ENCODE measurements at regions not wholly inside any gene's neighbourhood (a gene's known extent, or its start where the extent isn't known, plus 50 kb on each side); places are given as distances from the start of the nearest gene placed in this dataset.

DNA sequence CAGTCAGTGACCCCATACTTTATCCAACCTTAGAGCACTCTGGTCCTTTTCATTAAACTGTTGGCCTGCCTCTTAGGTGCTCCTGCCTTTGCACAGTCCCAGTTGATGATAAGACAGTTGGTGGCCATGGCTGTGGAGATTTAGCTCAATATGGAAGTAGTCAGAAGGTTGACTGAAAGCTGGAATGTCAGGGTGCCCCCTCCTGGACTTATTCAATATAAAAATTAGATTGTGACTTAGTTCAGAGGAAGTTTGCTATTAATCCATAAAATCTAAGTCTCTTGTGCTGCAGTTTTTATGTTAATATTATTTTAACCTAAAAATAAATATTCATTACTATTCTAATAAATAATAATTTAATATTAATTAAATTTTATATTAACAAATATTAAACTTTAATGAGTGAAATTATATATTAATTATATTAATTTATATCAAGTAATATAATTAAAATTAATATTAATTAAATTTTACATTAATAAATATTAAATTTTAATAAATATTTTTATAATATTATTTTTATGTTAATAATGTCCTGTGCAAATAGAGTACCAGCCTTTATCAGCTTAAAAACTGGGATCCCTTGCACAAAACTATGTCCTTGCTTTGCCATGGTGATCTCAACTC lies 77.7 kb upstream of the ADAMTSL1 start:
- no peak for ATAC-seq
- Histone ChIP-seq H3K27ac (no peak overlapping the region), H3K9me3 (no peaks in the 10 kb centered on the region), H3K36me3 (no peaks in the 10 kb centered on the region), H3K27me3 (no peaks in the 10 kb centered on the region), H3K4me1 (peaks cover 0 to 20% (median 0%) of the 10 kb centered on the region in 12 donors), H3K4me3 (no peak overlapping the region)
- intact Hi-C loops (cut with DNase I) = no loop called here
- no peak for DNase-seq
- TF ChIP-seq, protein P1, sequence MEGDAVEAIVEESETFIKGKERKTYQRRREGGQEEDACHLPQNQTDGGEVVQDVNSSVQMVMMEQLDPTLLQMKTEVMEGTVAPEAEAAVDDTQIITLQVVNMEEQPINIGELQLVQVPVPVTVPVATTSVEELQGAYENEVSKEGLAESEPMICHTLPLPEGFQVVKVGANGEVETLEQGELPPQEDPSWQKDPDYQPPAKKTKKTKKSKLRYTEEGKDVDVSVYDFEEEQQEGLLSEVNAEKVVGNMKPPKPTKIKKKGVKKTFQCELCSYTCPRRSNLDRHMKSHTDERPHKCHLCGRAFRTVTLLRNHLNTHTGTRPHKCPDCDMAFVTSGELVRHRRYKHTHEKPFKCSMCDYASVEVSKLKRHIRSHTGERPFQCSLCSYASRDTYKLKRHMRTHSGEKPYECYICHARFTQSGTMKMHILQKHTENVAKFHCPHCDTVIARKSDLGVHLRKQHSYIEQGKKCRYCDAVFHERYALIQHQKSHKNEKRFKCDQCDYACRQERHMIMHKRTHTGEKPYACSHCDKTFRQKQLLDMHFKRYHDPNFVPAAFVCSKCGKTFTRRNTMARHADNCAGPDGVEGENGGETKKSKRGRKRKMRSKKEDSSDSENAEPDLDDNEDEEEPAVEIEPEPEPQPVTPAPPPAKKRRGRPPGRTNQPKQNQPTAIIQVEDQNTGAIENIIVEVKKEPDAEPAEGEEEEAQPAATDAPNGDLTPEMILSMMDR (IDR thresholded peaks at IDR 0.05) = peak in 4 of 12 donors; percentile 12 to 32 (median 18)
- TF ChIP-seq POLR2A (IDR thresholded peaks at IDR 0.05) = no peak

DNA sequence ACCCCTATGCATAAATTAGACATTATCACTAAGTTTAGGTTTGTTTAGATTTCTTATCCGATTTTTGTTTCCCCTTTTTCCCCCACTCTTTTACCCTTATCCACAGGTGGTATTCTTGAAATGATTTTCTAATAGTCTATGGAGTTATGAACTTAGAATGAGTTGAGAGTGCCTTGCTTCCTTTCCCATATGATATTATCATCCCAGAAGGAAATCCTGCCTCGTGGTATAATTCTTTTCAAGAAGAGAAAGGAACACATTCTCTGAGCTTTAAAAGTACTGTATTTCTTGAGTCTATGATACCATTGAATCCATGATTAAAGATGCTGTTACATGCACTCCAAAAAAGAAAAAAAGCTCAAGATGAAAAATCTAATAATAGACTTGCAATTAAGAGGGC lies 76.9 kb upstream of the ADAMTSL1 start:
- intact Hi-C loops (cut with DNase I) = no loop called here

DNA sequence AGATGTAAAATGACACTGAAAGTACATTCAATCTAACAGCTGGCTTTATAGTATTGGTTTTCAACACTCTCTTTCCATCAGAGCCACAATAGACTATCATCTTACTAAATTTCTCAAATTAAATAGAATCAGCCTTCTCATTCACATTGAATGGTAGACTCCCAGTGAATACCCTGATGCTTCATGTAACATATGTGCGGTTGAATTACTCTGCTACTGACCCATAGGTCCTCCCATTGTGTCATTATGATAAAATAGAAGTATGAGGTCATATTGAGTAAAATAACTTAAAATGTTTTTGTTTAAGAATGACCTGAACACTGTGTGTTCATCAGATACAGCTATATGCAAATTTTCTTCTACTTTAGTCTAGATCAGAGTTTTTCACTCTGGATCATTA lies 75.9 kb upstream of the ADAMTSL1 start:
- intact Hi-C loops (cut with DNase I) = no loop called here

More for the DNA sequence above, 76.9 kb upstream of the ADAMTSL1 start:
- H3K4me3 ChIP-seq = no peak overlapping the region
- TF ChIP-seq, protein P1 (IDR thresholded peaks at IDR 0.05) = no peak
- no peak for TF ChIP-seq POLR2A (IDR thresholded peaks at IDR 0.05)
- ATAC-seq = no peak
- no peaks in the 10 kb centered on the region for H3K9me3 ChIP-seq
- H3K36me3 ChIP-seq = no peaks in the 10 kb centered on the region
- H3K27me3 ChIP-seq = no peaks in the 10 kb centered on the region
- H3K27ac ChIP-seq = no peak overlapping the region
- peaks cover 0 to 20% (median 0%) of the 10 kb centered on the region in 12 donors for H3K4me1 ChIP-seq
- 54 to 71% (median 57%) methylated on average over 2 of the region's 2 CpGs for WGBS, 4 donors
- no peak for DNase-seq

DNA sequence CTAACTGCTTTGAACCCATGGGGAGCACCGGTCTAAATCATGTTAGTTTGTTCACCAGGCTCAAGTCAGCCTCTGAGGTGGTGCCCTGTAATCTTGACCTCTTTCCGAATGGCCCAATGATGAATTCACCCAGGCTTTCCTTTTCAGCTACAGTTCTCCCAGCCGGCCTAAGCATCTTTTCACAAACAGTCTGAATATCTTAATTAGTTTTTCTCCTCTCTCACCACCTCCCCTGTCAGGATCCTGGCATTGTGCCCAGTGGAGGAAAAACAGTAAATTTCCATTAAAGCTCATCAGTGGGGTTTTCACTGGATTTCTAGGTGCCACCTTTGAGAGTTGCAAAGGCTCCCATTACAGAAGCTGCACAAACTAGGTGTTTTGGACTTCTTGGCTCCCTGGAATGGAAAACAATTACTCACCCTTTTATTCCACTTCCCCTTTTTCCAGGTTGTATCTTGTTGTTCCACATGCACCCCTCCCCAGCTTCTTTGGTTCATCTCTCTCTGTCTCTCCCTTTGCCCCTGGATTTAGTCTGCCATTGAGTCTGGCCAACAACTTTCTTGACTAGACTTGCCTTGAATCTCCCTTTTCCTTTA lies 69.4 kb upstream of the ADAMTSL1 start:
- no peak for ATAC-seq
- Histone ChIP-seq H3K4me3 (no peak overlapping the region), H3K36me3 (no peaks in the 10 kb centered on the region), H3K4me1 (no peaks in the 10 kb centered on the region), H3K27ac (no peak overlapping the region), H3K9me3 (no peaks in the 10 kb centered on the region), H3K27me3 (no peaks in the 10 kb centered on the region)
- intact Hi-C loops (cut with DNase I) = no loop called here
- no peak for TF ChIP-seq POLR2A (IDR thresholded peaks at IDR 0.05)
- TF ChIP-seq, protein P1 (IDR thresholded peaks at IDR 0.05) = no peak
- WGBS, 4 donors = 87 to 96% (median 90%) methylated on average over 3 of the region's 3 CpGs
- no peak for DNase-seq

More for the DNA sequence above, 75.9 kb upstream of the ADAMTSL1 start:
- no peak for DNase-seq
- ATAC-seq = no peak
- Histone ChIP-seq H3K27me3 (no peaks in the 10 kb centered on the region), H3K4me1 (peaks cover 0 to 16% (median 0%) of the 10 kb centered on the region in 12 donors), H3K9me3 (no peaks in the 10 kb centered on the region), H3K36me3 (no peaks in the 10 kb centered on the region), H3K27ac (no peak overlapping the region), H3K4me3 (no peak overlapping the region)
- TF ChIP-seq POLR2A (IDR thresholded peaks at IDR 0.05) = no peak
- TF ChIP-seq, protein P1 (IDR thresholded peaks at IDR 0.05) = no peak
- 94 to 100% (median 98%) methylated on average over 1 of the region's 1 CpG for WGBS, 4 donors

Data from heart left ventricle (tissue), 16 donors.